Vagina (tissue), 2 donors: ENCODE measurements at regions not wholly inside any gene's neighbourhood (a gene's known extent, or its start where the extent isn't known, plus 50 kb on each side); places are given as distances from the start of the nearest gene placed in this dataset.

Source experiments
- CTCF ChIP-seq, 3 experiments: fragments of 450-650 bp in 2 of 3; fragments of 200-600 bp in 1 of 3; sonication (generic) in 1 of 3; IDR thresholded peaks; one replicate each; pipeline ENCODE4 v1.5.1; 2017 to 2019; ENCODE audit warnings: antibody characterized with exemption in 3 of 3, mild to moderate bottlenecking in 2 of 3, moderate library complexity in 2 of 3
- POLR2A ChIP-seq, 2 donors: fragments of 450-650 bp; IDR thresholded peaks; one replicate each; pipeline ENCODE4 v1.6.1; 2017; ENCODE audit warnings: antibody characterized with exemption in 2 of 2, mild to moderate bottlenecking in 2 of 2, moderate library complexity in 2 of 2

DNA sequence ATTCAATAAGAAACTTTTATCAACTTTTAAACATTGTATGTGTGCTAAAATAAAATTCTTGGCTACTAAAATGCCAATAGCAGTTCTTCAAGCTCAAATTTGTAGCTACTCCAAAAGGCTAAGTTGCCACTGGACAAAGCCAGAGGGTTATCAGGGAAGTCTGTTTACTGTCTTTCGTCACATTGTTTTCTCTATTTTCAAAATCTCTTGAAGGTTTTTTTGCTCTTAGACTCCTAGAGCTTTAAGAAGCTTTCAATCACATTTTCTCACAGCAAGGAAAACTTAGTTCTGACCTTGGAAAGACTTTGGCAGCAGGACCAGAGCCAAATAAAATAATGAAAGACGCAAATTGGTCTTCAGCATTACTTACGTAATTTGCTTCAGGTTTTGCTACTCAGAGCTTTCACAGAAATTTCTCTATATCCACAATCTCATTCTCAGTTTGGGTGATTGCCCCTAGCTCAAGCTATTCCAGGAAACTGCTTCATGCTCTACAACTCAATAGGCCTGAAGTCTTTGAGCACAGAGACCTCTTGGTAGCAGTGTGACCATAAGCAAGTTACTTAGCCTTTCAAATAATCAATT lies 257.7 kb downstream of the GABRG2 start:
- TF ChIP-seq CTCF (IDR thresholded peaks at IDR 0.05) (no peak), POLR2A (IDR thresholded peaks at IDR 0.05) (no peak)
